KOPT-K1 (cell line): ENCODE measurements at regions not wholly inside any gene's neighbourhood (a gene's known extent, or its start where the extent isn't known, plus 50 kb on each side); places are given as distances from the start of the nearest gene placed in this dataset.

ENCODE experiments used
- H3K27ac ChIP-seq: fragments of 200-600 bp; sonication (generic); 2 replicates; pipeline ENCODE4 v1.5.1; 2016; ENCODE audit warnings: antibody characterized with exemption, mild to moderate bottlenecking, low read depth, low read length; ENCODE audit not compliant: poor library complexity, severe bottlenecking
- H3K36me3 ChIP-seq: fragments of 200-600 bp; sonication (generic); 2 replicates; pipeline ENCODE4 v1.5.1; 2017; ENCODE audit warnings: antibody characterized with exemption, mild to moderate bottlenecking, low read length, moderate library complexity; ENCODE audit not compliant: insufficient read depth
- H3K9me3 ChIP-seq: fragments of 200-600 bp; sonication (generic); 2 replicates; pipeline ENCODE4 v1.5.1; 2017; ENCODE audit warnings: antibody characterized with exemption, low read length, mild to moderate bottlenecking; ENCODE audit not compliant: insufficient read depth, poor library complexity, severe bottlenecking

DNA sequence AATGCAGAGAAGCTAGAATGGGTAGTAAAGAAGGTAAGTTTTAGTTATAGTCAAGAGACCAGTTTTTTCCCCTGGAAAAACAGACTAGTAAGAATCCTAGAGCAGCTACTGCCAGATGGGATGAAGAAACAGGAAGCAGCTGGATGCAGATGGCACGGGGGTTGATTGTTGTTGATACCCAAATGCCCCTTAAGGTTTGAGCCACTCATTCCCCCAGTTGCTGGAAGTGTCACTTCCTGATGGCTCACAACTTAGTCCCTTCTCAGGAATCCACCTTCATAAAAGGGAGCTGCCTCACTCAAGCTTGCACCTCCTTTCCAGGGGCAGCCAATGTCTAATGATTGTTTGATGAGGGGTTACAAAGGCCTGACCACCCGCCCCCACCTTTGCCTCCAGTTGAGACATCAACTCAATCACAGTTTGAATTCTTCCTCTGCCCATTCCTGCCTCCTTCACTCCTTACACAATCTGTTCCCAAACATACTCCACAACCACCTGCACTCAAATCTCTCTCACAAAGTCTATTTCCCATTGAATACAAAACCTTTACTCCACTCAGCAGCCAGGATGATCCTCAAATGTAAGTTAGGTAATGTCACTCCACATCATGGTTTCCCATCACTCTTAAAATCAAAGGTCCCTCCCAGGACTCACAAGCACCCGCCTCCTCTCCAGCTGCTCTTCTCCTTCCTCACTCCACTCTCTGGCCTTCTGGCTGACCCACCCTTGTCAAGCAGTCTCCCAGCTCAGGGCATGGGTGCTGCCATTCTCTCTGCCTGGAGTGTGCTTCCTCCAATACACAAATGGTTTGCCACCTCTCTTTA, 450.1 kb upstream of the THBS1 start:
- H3K27ac ChIP-seq: no peak overlapping the region
- no peaks in the 10 kb centered on the region for H3K9me3 ChIP-seq
- no peaks in the 10 kb centered on the region for H3K36me3 ChIP-seq

DNA sequence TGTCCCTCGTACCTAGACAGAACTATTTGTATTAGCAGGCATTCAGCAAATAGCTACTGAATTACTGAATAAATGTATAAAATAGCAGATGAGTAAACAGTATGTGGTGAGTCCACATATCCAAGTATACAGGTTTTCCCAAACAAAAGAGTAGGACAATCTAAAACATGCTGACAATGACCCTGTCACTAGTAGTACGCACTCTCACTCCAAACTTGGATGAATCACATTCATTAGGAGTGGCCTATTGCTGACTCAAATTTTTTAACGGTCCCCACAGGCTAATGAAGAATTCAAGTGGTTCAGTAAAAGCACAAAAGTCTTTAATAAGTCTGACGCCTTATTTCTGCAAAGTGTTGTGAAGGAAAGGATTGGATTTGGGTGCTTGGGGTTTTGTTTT, 449.3 kb upstream of the THBS1 start:
- H3K27ac ChIP-seq: no peak overlapping the region
- no peaks in the 10 kb centered on the region for H3K36me3 ChIP-seq
- H3K9me3 ChIP-seq: no peaks in the 10 kb centered on the region

DNA sequence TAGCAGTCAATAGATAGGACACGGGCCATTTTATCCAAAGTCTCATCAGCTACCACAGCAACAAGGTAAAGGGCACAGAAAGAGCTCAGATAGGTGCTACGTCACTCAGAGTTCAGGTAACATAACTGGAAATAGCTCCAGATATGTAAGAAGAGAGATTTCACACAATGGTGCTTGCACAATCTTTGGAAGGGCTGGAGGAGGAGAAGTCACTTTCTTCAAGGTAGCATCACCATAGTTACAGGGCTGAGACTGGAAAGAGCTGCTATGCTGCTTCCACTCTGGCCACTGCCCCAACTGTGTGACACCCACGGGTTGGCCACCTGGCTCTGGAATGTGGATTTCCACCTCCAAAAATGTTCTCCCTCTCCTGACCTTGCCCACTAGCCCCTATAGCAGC, 448.8 kb upstream of the THBS1 start:
- no peak overlapping the region for H3K27ac ChIP-seq
- H3K36me3 ChIP-seq: no peaks in the 10 kb centered on the region
- no peaks in the 10 kb centered on the region for H3K9me3 ChIP-seq

DNA sequence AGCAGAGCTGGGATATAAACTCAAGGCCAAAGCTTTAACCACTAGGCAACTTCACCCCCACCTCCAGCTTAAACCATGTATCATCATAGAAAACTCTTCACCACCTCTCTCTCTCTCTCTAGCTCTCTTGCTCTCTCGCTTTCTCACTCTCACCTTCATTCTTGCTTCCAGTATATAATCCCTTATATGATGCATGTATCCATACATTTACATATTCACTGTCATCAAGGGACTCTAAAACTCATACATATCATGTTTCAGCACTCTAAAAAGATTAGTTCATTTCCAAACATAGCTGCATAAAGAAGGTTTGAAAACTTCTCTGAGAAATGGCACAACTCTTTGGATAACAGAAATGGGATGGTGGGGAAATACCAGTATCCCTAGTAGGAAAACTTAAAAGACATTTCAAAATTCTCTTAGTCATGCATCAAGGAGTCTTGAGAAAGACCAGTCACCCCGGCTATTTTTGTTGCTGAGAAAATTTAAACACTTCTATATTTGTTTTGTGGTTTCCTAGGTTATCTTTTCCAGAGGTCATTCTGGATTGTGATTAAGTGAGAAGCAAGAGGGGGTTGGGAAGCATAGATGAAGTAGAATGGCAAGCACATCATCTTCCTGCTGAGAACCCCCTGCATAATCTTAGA, 447.8 kb upstream of the THBS1 start:
- Histone ChIP-seq H3K9me3 (no peaks in the 10 kb centered on the region), H3K36me3 (no peaks in the 10 kb centered on the region), H3K27ac (no peak overlapping the region)

DNA sequence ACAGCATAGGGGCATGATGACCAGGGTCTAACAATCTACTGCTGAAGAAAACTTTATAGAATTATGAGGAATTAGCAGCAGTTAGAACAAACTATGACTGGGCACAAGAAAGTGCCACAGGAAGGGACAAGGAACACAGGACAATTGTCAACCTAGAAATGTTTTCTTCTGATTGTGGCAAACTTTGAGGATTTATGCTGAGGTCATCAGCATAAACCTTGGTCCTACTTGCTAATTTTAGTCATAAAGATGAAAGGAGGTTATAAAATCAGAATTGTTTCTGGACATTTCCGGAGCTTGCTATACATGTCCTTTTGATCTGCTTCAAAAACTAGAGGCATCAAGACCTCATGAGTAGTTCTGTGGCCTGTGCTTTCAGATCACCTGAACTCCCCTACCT, 446.6 kb upstream of the THBS1 start:
- no peaks in the 10 kb centered on the region for H3K36me3 ChIP-seq
- no peak overlapping the region for H3K27ac ChIP-seq
- H3K9me3 ChIP-seq: no peaks in the 10 kb centered on the region

DNA sequence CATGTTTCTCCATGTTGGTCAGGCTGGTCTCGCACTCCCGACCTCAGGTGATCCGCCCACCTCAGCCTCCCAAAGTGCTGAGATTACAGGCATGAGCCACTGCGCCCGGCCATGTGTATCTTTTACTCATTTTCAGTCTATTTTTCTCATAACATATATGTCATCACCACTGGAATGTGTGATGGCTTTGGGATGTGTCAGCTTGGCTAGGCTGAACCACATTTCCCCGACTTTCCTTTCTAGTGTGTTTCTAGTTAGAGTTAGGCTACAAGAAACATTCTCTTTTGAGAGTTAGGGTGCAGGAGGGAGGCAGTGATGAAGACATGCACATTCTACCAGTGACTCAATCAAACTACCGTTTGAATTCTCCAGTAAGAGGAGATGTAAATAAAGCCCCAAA, 444.9 kb upstream of the THBS1 start:
- no peaks in the 10 kb centered on the region for H3K36me3 ChIP-seq
- no peaks in the 10 kb centered on the region for H3K9me3 ChIP-seq
- no peak overlapping the region for H3K27ac ChIP-seq

DNA sequence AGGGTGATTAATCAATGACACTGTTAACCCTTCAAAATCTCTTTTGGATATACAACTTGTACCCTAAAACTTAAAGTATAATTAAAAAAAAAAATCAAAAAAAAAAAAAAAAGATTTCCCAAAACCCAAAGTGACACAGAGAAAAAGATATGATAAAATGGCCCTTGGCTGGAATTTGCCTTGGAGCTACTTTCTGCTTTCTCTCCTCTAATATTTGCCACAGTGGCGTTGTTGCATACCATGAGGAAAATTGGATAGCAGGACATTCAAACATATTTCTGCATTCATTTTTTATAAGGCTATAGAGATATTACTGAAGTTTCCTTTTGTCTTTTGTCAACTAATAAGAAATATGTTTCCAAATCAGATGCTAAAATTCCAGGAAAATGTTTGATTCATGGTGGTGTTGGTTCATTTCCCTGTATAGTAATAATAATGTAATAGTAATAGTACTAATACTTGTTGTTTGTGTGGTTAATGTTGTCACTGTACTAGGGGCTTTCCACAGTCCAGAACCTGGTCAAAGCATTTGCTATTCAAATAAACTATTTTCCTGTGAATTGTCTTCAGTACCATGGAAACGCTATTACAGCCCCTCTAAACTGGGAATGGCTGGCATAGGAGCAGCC, 441.3 kb upstream of the THBS1 start:
- H3K36me3 ChIP-seq: no peaks in the 10 kb centered on the region
- no peak overlapping the region for H3K27ac ChIP-seq
- no peaks in the 10 kb centered on the region for H3K9me3 ChIP-seq

DNA sequence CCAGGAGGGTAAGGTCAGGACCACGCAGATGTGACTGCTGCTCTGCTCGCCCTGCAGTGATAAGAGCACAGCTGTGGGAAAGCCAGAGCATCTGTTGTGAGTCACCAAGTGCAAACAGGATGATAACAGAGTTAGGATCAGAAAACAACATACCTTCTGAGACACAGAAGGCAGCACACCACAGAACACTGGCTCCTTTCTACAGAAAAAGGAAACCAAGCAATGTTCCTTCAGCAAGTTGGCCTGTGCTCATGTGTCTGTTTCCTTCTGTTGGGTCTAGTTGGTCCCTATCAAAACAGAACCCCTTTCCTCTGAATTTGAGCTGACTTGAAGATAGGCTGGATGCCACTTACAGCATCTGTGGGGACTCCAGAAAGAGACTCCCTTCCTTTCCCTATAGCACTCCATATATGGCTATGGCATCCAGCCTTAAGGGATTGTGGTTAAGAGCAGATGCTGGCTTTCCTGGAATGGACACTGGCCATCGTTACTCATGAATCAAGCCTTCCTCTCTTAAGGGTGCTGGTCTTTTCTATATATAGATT, 440.7 kb upstream of the THBS1 start:
- Histone ChIP-seq H3K36me3 (no peaks in the 10 kb centered on the region), H3K27ac (no peak overlapping the region), H3K9me3 (no peaks in the 10 kb centered on the region)

DNA sequence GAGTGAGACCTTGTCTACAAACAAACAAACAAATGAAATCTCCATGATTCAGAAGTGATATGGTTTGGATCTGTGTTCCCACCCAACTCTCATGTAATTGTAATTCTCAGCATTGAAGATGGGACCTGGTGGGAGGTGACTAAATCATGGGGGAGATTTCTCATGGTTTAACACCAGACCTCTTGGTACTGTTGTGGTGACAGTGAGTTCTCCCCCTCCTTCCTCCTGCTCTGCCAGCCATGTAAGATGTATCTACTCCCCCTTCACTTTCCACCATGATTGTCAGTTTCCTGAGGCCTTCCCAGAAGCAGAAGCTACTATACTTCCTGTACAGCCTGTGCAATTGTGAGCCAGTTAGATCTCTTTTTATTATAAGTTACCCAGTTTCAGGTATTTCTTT, 438.4 kb upstream of the THBS1 start:
- H3K27ac ChIP-seq: no peak overlapping the region
- no peaks in the 10 kb centered on the region for H3K9me3 ChIP-seq

DNA sequence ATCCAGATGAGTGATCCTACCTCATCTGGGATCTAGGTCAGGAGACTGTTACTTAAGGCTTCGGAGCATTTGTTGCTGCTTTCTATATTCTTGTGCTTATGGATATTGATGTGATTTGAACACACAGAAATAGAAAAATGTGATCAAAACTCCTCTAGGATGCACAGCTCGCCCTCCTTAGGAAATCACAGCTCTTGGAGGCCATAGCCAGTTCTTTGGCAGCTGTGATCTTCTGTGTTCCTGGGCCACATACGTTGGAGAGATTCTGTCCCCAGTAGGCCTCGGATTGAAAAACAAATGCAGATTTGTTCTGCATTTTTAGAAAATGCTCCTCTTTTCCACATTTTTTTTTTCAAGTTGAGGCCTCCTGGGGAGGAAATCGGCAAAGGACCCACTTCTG, 437.4 kb upstream of the THBS1 start:
- H3K36me3 ChIP-seq: no peaks in the 10 kb centered on the region
- H3K27ac ChIP-seq: no peak overlapping the region

More for the DNA sequence above, 438.4 kb upstream of the THBS1 start:
- no peaks in the 10 kb centered on the region for H3K36me3 ChIP-seq

DNA sequence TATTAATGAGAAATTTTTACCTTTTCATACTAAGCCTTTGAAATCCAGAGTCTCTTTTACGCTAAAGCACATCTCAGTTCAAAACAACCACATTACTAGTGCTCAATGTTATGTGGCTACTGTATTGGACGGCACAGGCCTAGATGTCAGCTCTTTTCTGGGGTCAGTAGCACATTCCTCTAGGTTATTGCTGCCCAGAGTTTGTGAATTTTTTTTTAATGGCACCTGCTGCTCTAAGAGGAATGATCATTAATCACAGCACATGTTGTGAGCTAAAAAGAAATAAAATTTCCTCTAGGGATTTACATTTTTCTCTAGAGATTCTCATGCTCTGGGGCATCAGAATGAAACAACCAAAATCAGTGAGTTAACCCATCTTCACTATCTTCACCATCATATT, 436.8 kb upstream of the THBS1 start:
- Histone ChIP-seq H3K9me3 (no peaks in the 10 kb centered on the region), H3K36me3 (no peaks in the 10 kb centered on the region), H3K27ac (no peak overlapping the region)

More for the DNA sequence above, 437.4 kb upstream of the THBS1 start:
- no peaks in the 10 kb centered on the region for H3K9me3 ChIP-seq

DNA sequence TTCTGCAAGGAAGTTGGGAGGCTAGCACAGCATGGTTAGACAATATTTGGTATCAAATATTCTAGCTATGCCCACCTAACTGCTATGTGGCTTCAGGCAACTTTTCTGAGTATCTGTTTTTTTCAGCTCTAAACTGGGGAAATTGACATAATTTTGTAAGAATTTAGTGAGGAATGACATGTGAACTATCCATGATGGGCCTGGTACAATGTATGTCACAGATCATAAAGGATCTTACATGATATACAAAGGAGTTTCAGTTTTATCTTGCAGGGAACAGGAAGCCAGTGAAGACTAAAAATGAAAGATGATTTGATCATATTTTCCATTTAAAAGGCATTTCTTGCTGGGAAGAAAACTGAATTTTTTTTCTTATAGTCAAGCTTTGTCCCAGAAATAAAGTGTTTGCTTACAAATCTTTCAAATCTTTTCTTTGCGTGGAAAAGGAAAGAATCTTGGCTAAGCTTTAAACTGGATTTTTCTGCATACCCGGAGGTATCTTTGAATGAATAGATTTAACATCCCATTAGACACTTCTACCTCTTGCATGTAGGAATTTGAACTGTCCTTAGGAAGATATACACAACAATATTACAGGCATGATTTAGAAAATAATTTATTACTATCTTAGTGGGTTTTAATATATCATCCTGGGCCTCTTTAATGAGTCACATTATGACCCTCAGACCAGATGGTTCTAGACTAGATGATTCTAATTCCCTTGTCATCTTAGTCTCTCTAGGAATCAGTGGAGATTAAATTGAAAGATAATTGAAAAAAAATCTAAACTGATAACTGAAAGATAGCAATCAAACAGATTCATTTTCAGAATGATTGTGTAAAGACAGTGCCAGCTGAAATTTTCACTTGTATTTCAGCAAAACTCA, 436.0 kb upstream of the THBS1 start:
- H3K36me3 ChIP-seq: no peaks in the 10 kb centered on the region
- H3K27ac ChIP-seq: no peak overlapping the region
- no peaks in the 10 kb centered on the region for H3K9me3 ChIP-seq

DNA sequence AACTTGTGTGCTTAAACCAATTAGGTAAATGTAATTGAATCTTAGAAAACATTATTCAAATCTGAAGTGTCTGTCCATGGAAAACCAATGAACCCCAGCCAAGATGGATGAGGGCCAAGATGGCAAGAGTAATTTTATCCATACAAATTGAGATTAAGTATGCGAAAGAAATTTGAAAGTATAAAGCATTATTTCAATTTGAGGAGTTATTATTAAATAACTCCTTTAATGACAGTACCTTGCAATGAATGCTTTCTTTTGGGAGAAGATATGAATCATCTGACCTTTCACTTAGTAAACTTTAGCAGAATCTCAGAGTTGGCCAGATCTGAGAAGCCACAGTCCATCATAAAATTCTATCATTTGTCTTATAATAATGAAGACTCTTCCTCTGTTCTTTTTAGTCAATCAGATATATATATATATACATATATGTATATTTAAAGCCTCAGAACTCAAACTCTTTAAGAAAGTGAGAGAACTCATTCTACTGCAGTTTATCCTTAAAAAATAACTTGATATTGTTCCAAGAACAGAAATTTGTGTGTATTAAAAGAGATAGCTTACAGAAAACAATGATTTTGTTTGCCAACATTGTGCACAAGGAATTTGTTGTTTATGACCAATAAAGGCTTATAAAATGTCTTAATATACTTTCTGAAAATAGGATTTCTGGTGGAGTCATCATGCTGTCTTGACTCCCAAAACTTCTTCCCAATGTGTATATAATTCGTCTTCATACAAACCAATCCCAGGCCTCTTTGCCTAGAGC, 434.8 kb upstream of the THBS1 start:
- H3K27ac ChIP-seq: no peak overlapping the region
- H3K36me3 ChIP-seq: no peaks in the 10 kb centered on the region
- no peaks in the 10 kb centered on the region for H3K9me3 ChIP-seq

DNA sequence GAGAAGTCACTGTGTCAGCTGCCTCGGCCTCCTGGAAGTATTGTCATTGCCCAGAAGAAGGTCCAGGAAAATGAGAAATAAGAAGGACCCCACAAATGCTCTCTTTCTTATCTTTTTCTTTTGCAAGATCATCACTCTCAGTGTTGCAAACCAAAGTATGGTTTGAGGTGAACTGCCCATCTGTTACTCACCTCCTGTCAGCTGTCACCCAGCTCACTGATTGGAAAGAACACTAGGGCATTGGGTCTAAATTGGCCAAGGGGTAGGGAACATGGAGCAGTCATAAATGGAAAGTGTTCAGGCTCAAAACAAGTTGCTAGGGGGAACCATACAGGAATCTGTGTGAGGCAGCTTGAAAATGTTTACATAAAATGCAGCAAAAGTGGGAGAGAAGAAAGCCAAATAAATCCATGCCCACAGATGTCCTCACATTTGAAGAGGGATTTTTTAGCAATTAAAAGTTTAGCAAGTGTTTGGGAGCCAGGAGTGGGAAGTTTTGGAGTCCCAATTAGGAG, 431.2 kb upstream of the THBS1 start:
- no peaks in the 10 kb centered on the region for H3K9me3 ChIP-seq
- no peaks in the 10 kb centered on the region for H3K36me3 ChIP-seq
- H3K27ac ChIP-seq: no peak overlapping the region
